ELF-1 (cell line): ENCODE measurements at regions not wholly inside any gene's neighbourhood (a gene's known extent, or its start where the extent isn't known, plus 50 kb on each side); places are given as distances from the start of the nearest gene placed in this dataset.
"Not testable (repeated sequence)": the region's sequence is repeated elsewhere in the genome, so short reads cannot be mapped to it uniquely, and the experiment has no call there.

Experiments
- DNase-seq: peaks from one replicate; pipeline ENCODE4 v3.0.0-alpha.2; 2016; ENCODE audit warnings: low read depth, low spot score

- no peak for DNase-seq
Measured at GRCh38 chr3:63719796-63720445, 67.4 kb downstream of the SNTN start.

- DNase-seq = not testable (repeated sequence)
Measured at GRCh38 chr3:63720951-63721350, 68.5 kb downstream of the SNTN start.

DNA sequence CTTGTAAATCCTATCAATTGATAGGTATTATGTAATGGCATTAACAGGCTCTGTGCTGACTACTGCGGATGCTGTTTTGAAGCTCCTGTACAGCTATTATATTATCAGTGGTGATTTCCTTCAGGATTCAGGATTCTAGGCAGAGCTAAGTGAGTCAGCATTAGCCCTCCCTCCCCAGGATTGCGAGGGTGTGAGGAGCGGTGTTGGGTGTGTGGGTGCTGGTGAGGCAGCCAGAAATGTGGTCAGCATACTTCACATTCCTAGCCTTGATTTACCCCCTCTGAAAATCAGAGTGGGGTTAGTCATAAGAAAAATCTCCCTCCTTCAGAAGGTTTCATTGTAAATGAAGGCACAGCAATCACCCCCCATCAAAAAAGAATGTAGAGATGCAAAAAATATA lies 72.5 kb downstream of the SNTN start:
- peak; percentile 51 for DNase-seq

DNA sequence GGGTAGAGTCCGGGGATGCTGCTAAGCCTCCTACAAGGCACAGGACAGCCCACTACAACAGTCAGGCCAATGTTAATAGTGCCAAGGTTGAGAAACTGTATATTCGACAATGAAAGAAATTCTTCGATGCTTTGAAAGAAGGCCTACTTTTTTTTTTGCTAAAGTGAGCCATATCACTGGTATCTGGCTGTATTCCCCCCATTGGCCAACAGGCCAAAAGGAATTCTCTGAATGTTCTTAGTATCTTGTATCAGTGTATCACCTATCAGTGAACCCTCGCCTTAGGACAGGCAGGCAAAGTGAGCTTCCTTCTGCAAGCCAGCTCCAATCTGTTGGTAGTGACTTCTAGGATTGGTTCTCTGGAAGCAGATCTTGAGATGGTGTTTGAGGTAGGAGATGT lies 74.2 kb downstream of the SNTN start:
- DNase-seq = no peak

DNA sequence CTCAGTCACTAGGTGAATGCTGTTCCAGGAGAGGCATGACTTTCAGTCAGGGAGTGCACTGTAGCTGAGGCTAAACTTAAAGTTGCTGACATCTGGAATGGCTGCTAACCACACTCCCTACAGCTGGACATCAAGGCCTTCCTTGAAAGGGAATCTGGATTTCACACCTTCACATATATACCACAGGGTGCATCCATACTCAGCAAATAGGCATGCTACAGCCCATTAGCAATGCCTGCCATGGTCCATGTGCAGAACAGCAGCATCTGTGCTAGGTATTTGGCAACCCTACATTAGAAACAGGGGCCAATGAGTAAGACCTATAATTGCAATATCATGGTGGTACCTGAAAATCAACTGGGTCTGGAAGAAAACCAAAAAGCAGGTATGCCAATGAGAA lies 74.8 kb downstream of the SNTN start:
- no peak for DNase-seq

DNA sequence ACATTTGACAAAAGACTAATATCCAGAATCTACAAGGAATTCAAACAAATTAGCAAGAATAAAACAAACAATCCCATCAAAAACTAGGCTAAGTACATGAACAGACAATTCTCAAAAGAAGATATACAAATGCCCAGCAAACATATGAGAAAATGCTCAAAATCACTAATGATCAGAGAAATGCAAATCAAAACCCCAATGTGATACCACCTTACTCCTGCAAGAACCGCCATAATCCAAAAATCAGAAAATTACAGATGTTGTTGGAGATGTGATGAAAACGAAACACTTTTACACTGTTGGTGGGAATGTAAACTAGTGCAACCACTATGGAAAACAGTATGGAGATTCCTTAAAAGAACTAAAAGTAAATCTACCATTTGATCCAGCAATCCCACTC lies 79.4 kb downstream of the SNTN start:
- no peak for DNase-seq

- DNase-seq = peak; percentile 11
Measured at GRCh38 chr3:63733278-63733677, 80.8 kb downstream of the SNTN start.

GRCh38 chr3:63734632-63735031 lies 82.2 kb downstream of the SNTN start:
- DNase-seq = not testable (repeated sequence)

- not testable (repeated sequence) for DNase-seq
Measured at GRCh38 chr3:63736757-63737156, 82.3 kb upstream of the C3orf49 start.

GRCh38 chr3:63738577-63738976 lies 80.5 kb upstream of the C3orf49 start:
- not testable (repeated sequence) for DNase-seq

GRCh38 chr3:63739474-63739873 lies 79.6 kb upstream of the C3orf49 start:
- no peak for DNase-seq

- no peak for DNase-seq
Measured at GRCh38 chr3:63740116-63740515, 79.0 kb upstream of the C3orf49 start.

DNA sequence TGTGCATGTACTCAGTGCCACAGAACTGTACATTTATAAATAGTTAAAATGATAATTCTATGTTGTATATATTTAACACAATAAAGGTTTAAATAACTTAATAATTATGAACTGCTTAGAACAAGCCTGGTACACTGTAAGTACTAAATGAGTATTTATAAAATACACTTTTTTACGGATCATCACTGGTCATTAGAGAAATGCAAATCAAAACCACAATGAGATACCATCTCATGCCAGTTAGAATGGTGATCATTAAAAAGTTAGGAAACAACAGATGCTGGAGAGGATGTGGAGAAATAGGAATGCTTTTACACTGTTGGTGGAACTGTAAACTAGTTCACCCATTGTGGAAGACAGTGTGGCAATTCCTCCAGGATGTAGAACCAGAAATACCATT lies 74.4 kb upstream of the C3orf49 start:
- not testable (repeated sequence) for DNase-seq

DNA sequence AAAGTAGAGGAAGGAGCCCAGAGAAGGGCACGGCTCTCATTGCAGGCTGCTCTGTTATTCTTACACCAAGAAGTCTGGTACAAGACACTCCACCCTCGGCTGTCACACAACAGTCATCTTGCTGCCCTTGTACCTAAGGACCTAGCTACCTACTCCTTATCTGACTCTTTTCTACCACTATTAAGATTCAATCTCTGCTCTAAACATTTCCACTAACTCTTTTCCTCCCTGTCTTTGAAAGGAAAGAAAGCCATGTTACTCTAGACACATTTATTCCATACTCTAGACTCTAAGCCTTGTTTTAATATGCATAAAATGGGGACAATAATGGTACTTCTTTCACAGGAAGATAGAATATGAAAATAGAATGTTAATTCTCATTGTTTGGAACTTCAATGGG lies 73.3 kb upstream of the C3orf49 start:
- no peak for DNase-seq

- DNase-seq = no peak
Measured at GRCh38 chr3:63746211-63746610, 72.9 kb upstream of the C3orf49 start.

DNA sequence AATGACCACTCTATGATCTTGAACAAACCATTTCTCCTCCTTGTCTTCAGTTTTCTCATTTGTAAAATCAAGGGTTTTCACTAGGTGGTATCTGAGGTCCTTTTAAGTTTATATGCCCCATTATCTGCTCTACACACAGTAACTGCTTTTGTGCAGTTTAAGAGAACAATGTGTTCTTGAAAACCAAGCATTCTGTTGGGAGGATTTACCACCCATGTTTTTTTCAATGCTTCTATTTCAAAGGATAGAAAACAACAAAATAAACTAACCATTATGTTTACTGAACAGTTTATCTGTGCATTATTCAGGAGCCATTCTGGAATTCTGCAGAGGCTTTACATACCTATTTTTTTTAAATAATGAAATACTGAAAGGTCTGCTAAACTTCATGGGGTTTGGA lies 67.6 kb upstream of the C3orf49 start:
- no peak for DNase-seq

GRCh38 chr3:63753567-63753966 lies 65.5 kb upstream of the C3orf49 start:
- no peak for DNase-seq

- no peak for DNase-seq
Measured at GRCh38 chr3:63753995-63754394, 65.1 kb upstream of the C3orf49 start.

- no peak for DNase-seq
Measured at GRCh38 chr3:63762180-63762579, 56.9 kb upstream of the C3orf49 start.

- DNase-seq = no peak
Measured at GRCh38 chr3:63762934-63763550, 56.1 kb upstream of the C3orf49 start.

DNA sequence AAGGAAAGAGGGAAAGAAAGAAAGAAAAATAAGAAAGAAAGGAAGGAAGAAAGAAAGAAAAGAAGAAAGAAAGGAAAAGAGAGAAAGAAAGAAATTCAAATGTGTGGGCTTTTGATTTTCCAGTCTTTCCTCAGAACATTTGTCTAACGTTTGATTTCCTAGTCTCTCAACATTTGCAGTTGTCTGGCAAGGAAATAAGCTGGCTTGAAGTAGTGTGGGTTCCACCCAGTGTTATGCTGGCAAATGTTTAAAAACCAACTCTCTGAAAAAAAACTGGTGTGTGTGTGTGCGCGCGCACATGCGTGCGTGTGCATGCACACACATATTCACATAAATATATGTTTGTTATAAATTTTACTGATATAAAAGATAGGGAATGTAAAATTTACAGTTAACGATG lies 54.6 kb upstream of the C3orf49 start:
- no peak for DNase-seq

- DNase-seq = no peak
Measured at GRCh38 chr3:63766261-63766660, 52.8 kb upstream of the C3orf49 start.

DNA sequence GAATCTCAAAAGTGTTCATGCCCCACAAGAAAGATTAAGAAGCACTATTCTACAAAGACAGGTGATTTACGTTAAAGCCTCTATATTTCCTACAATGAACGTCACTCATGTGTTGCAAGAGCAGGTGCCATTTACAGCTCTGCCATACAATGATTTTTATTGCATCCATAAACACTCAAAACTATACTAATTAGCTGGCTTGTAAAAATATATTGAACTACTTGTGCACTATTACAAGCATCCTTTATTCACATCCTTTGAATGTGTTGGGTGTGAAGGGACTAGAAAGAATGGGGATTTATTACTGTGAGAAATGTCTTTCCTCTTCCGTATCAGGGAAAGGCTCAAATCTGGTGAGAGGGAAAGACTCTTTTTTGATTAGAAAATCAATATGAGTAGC lies 50.7 kb upstream of the C3orf49 start:
- no peak for DNase-seq

- no peak for DNase-seq
Measured at GRCh38 chr3:63768888-63769287, 50.2 kb upstream of the C3orf49 start.
